Glomerular endothelial cell (primary cell): ENCODE measurements at regions not wholly inside any gene's neighbourhood (a gene's known extent, or its start where the extent isn't known, plus 50 kb on each side); places are given as distances from the start of the nearest gene placed in this dataset.

ENCODE experiments used
- DNase-seq: peaks from one replicate; pipeline ENCODE4 v3.0.0-alpha.2; 2011; ENCODE audit warnings: low read depth, low spot score; ENCODE audit errors: extremely low read depth

DNA sequence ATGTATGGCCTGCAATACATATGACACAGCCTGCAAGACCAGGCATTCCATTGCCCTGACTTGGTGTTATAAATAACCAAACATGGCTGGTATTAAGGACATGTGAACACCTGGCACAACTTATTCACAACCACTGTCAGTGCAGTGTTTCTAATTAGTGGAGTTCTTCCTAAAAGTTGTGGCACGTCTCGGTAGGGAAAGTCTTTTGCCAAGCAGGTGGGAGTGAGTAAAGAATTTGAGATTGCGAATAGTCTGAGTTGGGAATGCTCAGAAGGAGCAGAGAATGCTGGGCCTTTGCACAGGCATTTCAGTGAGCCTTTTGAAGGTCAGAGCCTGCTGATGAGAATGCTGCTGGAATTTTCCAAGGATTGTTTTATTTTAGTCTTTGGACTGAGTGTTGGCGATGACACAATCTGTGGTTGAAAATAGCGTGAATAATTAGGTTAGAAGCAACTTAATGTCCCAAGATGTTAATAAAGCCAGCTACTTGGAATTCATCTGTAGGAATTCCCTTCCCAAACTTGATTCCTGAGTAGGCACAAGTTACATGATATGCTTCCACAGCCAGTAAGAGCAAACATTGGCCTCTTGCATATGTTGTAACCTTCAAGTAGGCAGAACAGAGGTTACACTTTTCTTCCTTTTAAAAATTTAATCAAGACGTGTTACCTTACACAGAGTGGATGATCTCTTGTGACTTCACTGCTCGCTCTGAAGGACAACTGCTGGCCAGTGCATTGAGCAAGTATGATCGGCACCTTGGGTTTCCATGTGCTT is 83.6 kb upstream of the PGRMC2 start:
- DNase-seq: no peak

DNA sequence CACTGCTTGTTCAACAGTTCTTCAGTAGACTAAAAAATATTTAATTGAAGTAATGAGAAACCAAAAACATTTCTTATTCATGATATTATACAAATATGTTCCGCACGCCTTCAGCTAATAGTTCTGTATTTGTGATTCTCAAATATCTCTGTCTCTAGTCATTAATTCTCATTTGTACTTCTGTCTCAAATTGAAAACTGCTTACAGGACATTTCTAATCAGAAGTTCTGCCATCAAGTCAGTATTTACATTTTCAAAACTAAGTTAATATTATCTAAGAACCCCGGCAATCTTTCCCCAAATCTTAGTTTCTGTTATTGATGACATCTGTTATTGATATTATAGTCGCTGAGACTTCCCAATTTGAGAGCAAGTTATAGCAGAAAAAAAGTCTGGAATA is 78.6 kb upstream of the PGRMC2 start:
- no peak for DNase-seq

DNA sequence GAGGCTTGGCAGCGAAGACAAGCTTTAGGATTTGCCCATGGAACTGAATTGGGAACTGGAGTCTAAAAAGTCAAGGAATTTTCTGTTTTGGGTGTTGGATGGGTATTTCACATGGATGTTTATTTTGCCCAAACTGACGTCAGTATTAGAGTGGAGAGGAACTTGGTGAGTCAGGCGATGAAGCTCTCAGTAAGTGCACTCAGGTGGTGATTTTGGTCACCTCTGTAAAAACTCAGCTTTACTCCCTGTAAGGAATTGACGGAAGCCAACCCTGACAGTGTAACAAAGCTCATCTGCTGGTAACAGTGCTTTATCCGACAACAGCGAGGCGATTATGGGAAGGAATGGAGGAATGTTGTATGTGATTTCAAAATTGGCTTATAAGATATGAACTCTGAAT is 77.0 kb upstream of the PGRMC2 start:
- no peak for DNase-seq

DNA sequence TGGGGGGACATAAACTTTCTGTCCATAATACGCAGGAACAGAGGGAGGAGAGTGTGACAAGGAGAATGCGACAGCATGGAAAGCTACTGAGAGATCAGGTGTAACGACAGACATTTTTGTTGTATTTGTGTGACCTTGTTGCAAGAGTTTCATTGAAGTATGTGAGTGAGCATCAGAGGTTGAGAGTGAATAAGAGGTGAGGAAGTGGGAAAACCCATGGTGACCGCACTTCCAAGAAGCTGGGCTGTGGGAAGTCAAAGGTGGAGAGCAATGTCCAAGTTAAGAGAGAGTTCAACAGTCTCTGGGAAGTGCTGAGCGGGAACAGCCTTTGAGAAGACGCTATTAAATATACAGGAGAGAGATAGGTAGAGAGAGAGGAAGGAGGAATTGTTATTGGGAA is 76.4 kb upstream of the PGRMC2 start:
- no peak for DNase-seq

DNA sequence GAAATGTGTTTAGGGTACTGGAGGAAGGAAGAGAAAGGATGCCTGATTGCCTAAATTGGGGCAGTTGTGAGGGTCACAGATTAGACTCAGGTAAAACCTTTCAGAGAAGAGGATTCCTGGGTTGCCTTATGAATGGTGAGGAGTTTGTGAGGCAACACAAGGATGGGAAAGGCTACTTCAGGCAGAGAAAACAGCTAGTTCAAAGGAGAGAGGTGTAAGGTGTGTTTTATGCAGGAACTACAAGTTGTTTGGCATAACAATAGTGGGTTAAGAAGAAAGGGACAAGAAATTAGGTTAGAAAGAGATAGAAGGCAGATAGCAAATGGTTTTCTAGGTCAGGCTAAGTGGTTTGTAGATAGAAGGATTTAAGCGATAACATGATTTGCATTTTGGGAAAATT is 75.1 kb upstream of the PGRMC2 start:
- DNase-seq: no peak

DNA sequence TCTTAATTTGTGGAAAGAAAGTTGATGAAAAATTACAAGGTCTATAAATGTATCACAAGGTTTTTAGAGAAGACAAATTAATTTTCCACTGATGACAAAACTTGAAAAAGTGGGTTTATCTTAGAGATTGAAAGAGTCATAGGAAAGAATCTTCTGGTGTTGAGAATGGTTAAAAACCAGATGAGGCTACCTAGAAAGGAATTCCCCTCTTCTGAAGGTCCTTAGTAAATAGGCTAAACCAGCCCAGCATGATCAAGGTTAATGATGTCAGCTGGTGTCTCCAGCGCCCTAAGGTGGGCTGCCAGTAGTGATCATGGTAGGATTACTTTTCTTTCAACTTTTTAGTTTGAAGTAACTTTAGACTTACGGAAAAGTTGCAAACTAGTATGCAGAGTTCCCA is 71.8 kb upstream of the PGRMC2 start:
- DNase-seq: no peak

DNA sequence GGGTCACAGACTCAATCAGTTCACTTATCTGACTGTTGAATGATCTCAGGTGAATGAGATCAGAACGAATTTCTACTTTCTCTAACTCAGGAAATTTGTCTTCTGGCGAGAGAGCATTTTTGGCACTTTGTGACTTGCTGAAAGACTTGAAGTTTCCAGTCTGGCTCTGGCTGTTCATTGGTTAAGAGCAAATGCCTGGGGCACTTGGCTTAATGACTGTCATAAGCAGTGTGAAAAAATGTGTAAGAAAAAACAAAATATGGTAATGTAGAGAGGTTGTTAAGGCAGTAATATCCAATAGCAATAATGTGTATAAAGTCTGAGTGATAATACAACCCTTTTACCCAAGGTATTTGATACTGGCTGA is 71.3 kb upstream of the PGRMC2 start:
- no peak for DNase-seq

DNA sequence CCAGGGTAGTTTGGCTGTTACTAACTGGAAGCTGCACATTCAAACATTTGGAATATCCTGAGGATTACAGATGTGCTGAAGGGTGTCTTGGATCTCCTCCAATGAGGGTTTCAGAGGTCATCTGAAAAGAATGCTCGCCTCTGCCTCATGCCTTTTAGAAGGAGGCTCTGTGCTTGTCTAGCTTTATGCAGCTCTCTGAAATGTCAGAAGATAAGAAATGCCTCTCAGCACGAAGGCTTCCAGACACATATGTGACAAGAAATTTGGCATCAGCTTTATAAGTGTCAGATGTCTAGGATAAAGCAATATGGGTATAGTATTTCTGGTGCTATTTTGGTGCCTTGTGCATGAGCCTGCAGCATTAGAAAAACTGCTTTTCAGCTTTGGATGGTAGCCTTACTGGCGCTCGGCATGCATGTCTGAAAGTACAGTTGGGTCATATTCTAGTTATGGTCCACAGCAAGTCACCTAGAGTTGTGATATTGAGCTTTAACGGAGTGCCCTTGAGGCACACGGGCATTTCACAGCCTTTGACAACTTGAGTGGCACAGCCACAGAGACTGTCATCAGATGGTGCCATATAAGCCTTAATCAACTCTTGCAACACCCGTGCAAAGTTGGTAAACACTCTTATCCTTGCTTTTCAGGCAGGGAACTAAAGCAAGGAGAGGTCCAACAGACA is 70.8 kb upstream of the PGRMC2 start:
- no peak for DNase-seq

DNA sequence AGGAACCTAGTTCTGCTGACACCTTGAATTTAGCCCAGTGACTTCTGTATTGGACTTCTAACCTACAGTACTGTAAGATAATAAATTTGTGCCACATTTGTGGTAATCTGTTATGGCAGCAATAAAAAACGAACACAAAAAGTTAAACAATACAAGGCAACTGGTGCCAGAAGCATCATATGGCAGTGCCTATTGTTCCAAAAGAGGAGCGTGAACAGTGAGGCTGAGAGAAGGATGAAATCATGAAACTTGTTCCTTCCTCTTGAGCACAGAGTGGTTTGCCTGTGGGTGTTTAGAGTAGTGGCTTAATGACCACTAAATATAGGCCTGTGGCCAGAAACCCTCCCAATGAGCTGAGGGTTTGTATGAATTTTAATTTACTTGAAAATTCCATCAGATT is 69.7 kb upstream of the PGRMC2 start:
- DNase-seq: no peak

DNA sequence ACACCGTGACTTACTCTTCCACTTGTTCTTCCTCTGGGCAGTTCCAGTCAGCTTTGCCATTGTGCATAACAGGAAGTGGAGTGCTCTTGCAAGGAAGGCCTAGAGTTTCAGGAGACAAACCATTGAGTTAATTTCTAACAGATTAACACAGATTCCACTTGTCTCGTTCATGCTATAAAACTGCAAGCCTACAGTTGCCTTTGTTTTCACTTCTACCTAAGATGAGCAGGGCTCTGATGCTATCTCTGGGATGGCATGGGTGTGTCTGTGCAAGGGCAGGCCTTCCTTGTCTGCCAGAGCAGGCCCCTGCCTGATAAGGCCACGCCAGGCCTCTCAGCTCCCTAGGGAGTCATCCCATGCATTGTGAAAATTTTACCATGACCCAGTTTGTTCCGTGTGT is 67.7 kb upstream of the PGRMC2 start:
- DNase-seq: no peak

DNA sequence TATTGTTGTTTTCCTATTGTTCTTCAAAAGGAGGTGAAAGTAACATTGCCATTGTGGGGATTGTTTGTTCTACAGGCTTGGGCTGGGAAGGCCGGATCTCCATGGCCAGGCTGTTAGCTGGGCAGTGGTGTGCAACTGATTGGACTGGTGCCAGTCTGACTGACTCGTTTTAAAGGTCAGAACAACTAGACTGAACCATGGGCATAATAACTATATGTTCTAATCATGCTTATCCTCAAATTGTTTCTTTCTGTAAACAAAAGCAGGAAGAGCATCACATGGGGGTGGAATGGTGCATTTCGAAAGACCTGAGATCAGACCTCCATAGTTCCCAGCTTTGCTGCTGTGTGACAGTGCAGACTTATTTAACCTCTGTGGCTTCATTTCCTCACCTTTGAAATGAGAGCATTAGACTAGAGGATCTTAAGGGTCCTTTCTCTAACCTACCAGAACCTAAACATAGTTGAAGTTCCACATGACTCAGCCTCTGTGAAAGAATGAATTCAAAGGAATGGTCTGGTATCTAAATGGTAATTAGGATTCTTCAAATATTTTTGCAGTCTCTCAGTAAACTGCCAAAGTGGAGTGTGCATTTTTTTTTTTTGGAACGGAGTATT is 66.7 kb upstream of the PGRMC2 start:
- peak; percentile 96 for DNase-seq

DNA sequence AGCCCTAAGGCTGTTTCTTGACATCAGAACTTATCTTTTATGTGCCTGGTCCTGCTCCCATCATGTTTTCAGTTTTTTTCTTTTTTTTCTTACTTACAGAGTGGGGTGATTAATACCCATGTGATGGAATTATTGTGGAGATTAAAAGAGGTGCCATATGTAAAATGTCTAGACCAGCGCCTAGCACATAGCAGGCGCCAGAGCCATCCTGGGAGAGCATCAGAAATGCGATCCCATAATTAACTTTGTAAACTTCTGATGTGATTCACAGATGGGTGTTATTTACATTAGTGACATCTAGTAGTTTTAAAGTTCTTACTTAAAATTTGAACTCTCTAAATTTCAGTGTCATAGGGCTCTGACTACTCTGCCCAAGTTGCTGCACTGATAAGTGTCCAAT is 66.2 kb upstream of the PGRMC2 start:
- DNase-seq: no peak

DNA sequence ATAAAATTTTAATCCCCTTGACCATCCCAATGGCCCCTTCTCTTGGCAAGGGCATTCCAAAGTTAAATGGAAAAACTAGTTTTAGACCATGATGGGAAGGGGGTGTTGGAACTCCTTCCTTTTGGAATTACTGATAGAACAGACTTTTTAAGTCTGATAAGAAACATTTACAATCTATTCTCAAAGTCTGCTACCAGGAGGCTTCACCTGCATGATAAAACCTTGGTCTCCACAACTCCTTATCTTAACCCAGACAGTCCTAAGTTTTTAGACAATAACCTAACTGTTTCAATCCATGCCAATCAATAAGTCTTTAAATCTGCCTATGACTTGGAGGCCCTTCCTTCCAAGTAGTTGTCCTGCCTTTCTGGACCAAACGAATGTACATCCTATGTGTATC is 63.9 kb upstream of the PGRMC2 start:
- DNase-seq: no peak

DNA sequence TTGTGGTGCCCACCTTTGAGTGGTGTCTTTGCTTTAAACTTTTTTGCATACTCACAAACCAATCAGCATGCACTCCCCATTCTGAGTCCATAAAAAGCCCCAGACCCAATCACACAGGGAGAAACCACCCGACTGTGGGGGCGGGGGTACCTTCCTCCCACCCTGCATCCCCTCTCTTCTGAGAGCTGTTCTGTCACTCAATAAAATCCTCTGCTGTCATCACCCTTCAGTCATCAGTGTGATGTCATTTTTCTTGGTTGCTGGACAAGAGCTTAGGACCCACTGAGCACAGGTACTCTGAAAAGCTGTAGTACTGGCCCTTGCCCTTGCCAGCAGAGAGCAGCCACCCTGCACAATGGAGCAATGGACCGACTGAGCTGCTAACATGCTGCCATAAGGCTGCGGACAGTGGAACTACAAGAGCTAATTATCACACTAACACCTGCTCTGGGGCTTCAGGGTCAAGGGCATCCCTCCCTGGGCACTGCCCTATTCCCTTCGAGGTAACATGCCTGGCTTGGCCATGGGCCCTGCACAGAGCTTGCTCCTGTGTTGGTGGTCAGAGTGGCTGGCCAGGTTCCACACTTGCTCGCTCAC is 62.9 kb upstream of the PGRMC2 start:
- DNase-seq: no peak

DNA sequence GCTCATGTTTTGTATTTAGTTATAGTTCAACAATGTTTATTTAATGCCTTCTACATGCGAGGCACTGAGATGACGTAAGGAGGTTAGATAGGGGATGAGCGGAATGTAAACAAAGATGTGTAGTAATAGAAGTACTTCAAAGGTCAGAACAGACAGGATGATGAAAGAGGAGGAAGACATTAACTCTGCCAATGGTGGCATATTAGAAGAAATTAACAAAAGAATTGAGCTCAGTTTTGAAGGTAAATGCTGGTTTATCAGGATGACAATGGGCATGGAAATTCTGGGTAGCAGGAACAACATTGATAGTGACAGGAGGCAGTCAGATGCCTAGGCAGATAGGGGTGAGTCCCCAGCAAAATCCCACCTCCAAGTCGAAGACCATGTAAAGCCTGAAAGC is 62.3 kb upstream of the PGRMC2 start:
- DNase-seq: no peak

DNA sequence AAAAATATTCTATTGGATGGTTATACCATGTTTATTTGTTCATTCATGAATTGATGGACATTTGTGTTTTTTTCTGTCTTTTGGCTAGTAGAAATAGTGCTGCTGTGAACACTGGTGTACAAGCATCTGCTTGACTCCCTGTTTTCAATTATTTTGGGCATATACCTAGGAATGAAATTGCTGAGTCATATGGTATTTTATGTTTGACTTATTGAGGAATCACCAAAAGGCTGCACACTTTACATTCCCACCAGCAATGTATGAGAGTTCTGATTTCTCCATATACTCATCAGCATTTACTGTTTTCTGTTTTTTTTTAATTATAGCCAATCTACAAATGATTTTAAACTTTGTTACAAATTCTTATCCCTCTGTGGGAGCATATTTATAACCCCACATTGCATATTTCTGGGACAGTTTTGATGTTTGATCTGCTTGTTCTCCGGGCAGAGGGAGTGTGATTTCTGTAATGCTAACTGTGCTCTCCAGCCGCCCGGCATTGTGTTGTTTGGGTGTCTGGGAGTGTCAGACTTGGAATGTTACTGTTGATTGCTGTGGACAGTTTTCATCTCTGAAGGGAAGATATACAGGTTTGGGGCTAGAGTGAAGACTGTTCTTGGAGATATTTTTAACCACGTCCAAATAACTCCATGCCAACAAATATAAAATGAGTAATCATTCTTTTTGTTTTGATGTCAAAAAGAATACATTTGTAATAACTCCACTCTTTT is 60.5 kb upstream of the PGRMC2 start:
- no peak for DNase-seq

DNA sequence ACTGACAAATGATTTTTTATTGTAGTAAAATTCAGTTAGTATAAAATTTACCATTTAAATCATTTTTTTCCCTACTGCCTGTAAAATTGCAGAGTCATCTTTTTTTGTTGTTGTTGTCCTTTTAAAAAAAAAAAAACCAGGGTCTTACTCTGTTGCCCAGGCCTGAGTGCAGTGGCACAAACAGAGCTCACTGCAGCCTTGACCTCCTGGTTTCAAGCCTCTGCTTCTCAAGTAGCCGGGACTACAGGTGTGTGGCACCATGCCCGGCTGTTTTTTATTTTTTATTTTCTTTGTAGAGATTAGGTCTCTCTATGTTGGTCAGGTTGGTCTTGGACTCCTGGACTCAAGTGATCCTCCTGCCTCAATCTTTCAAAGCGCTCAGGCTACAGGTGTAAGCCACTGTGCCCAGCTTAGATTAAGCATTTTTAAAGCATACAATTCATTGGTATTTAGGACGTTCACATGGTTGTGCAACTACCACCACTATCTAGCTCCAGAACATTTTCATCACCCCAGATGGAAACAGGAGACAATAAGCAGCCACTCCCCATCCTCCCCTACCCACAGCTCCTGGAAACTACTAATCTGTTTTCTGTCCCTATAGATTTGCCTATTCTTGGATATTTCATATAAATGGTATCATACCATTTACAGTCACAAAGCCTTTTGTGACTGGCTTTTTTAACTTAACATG is 59.7 kb upstream of the PGRMC2 start:
- no peak for DNase-seq

DNA sequence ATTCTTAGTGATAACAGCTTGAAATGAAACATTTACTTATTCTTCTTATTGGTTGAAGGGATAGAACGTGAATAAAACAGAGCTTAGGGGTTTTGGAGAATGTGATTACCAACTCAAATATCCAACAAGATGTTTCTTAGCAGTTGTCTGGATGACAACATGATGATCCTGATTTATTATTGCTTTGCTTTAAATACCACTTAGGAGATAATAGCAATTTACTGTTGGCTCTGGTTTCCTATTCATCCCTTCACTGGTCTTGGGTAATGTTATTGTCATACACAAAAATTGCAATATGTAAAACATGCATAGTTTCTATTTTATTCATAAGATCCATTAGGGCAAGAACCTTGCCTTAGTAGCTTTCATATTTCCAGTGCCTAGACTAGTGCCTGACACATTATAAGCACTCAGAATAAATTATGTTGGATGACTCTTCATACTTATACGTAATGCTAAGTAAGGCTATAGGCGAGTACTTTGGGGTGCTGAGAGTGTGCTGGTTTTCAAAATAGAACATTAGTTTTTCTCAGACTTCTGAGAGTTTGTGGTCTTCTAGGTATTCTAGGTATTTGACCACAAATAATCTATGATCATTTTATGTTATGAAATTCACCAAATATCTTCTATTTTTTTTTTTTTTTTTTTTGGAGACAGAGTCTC is 58.6 kb upstream of the PGRMC2 start:
- DNase-seq: no peak

DNA sequence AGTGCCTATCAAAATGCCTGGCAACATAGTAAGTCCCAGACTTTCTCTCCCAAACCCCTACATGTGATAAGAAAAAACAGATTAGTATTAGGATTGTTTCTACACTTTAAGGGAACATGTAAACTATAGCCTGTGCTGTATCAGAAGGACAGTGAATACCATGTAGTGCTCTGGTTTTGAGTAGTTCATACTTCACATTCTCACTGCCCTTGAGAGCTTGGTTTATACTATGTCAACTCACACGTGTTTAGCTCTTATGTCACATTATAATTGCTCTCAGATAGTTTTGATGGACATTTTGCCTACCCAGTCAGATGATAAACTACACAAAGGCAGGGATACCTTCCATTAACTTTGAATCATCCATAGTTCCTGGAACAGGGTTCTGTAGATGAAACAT is 58.0 kb upstream of the PGRMC2 start:
- DNase-seq: no peak

DNA sequence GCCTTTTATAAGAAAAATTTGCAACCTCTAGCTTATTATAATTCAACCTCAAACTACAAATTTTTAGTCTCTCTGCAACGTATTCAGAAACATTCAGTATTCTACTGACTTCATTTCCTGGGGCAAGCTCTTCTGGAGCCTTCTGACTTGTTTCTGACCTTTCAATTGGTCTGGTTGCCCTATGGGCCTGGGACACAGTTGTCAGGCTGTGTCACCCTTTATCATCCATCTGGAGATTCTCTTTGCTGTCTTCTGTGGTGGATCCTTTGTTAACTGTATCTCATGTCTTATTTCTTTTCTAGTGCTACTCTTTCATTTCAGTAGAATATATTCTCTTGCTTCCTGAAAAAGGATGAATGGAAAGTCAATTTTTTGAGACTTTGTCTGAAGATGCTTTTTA is 55.1 kb upstream of the PGRMC2 start:
- no peak for DNase-seq
